Sigmoid colon (tissue), 6 donors: ENCODE measurements at regions not wholly inside any gene's neighbourhood (a gene's known extent, or its start where the extent isn't known, plus 50 kb on each side); places are given as distances from the start of the nearest gene placed in this dataset.

Experiments
- DNase-seq: peaks from one replicate; pipeline ENCODE4 v3.0.0-alpha.2; 2019
- H3K27ac ChIP-seq, 4 donors: fragments of 200-600 bp; sonication (generic); one replicate each; pipeline ENCODE4 v1.5.1; 2016 to 2019; ENCODE audit warnings: mild to moderate bottlenecking in 1 of 4
- H3K27me3 ChIP-seq, 3 donors: fragments of 200-600 bp; sonication (generic); one replicate each; pipeline ENCODE4 v1.5.1; 2019; ENCODE audit warnings: mild to moderate bottlenecking in 1 of 3
- H3K36me3 ChIP-seq, 4 donors: fragments of 200-600 bp; sonication (generic); one replicate each; pipeline ENCODE4 v1.5.1; 2016 to 2019
- H3K4me1 ChIP-seq, 4 donors: fragments of 200-600 bp; sonication (generic); one replicate each; pipeline ENCODE4 v1.5.1; 2017 to 2019
- H3K4me3 ChIP-seq, 4 donors: fragments of 200-600 bp; sonication (generic); one replicate each; pipeline ENCODE4 v1.5.1; 2017 to 2019; ENCODE audit warnings: mild to moderate bottlenecking in 2 of 4, moderate library complexity in 1 of 4
- H3K9me3 ChIP-seq, 4 donors: fragments of 200-600 bp in 3 of 4; sonication (generic) in 3 of 4; one replicate each; pipeline versions ENCODE4 v1.5.1 to v1.6.1; 2013 to 2019
- EP300 ChIP-seq, 4 donors: sonication (generic); formaldehyde crosslinking; IDR thresholded peaks; one replicate each; pipeline ENCODE4 v1.6.1; 2017; ENCODE audit warnings: antibody characterized with exemption in 4 of 4
- POLR2A ChIP-seq, 2 donors: fragments of 450-650 bp; IDR thresholded peaks; one replicate each; pipeline ENCODE4 v1.6.1; 2016; ENCODE audit warnings: antibody characterized with exemption in 2 of 2, mild to moderate bottlenecking in 2 of 2, moderate library complexity in 2 of 2
- POLR2AphosphoS5 ChIP-seq, 4 donors: sonication (generic); formaldehyde crosslinking; IDR thresholded peaks; one replicate each; pipeline ENCODE4 v1.6.1; 2017; ENCODE audit warnings: antibody characterized with exemption in 4 of 4
- WGBS, 2 donors: extraction: QIAGEN DNeasy Blood & Tissue Kit; methylation state at CpG; one replicate each; pipeline ENCODE4 v1.1.7; 2013; 5-methylcytosine and 5-hydroxymethylcytosine counted together
- intact Hi-C: fragments of 100-400 bp; cut with DNase I; formaldehyde crosslinking; loops from one replicate; pipeline ENCODE4 v1.15.1; 2023
- TF ChIP-seq, protein P1 (sequence below), 4 experiments: fragments of 450-650 bp in 3 of 4; fragments of 200-600 bp in 1 of 4; IDR thresholded peaks; one replicate each; pipeline ENCODE4 v1.5.1; 2016 to 2019; ENCODE audit warnings: antibody characterized with exemption in 4 of 4, mild to moderate bottlenecking in 3 of 4, moderate library complexity in 2 of 4
- donor health status: healthy with polysubstance abuse.
- donor health status: healthy.

DNA sequence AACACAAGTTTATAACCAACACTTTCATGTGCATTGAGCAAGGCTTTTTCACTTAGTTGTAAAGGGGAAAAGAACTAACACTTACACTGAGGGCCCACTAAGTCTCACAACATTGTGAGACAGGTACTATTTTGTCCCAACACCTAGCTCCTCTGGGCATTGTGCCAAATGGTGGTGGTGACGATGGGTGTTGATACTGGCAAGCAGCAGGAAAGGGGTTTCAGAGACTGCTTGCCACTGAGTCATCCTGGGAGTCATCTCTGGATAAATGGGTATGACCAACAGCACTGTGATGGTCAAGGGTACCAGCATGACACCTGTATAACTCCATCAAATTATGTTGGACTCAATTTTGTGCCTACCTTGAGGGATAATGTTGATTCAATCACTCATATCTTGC lies 138.8 kb upstream of the ITGA6 start:
- DNase-seq = no peak
- WGBS, 2 donors = 10 to 20% methylated on average over 1 of the region's 1 CpG
- no peaks in the 10 kb centered on the region for H3K9me3 ChIP-seq
- intact Hi-C loops = no loop called here
- H3K27ac ChIP-seq = no peak overlapping the region
- TF ChIP-seq POLR2A (IDR thresholded peaks at IDR 0.05) (no peak), EP300 (IDR thresholded peaks at IDR 0.05) (no peak), POLR2AphosphoS5 (IDR thresholded peaks at IDR 0.05) (no peak)
- TF ChIP-seq, protein P1, sequence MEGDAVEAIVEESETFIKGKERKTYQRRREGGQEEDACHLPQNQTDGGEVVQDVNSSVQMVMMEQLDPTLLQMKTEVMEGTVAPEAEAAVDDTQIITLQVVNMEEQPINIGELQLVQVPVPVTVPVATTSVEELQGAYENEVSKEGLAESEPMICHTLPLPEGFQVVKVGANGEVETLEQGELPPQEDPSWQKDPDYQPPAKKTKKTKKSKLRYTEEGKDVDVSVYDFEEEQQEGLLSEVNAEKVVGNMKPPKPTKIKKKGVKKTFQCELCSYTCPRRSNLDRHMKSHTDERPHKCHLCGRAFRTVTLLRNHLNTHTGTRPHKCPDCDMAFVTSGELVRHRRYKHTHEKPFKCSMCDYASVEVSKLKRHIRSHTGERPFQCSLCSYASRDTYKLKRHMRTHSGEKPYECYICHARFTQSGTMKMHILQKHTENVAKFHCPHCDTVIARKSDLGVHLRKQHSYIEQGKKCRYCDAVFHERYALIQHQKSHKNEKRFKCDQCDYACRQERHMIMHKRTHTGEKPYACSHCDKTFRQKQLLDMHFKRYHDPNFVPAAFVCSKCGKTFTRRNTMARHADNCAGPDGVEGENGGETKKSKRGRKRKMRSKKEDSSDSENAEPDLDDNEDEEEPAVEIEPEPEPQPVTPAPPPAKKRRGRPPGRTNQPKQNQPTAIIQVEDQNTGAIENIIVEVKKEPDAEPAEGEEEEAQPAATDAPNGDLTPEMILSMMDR (IDR thresholded peaks at IDR 0.05) = no peak
- peaks cover 0 to 19% (median 7%) of the 10 kb centered on the region in 4 donors for H3K4me1 ChIP-seq
- H3K27me3 ChIP-seq = no peaks in the 10 kb centered on the region
- H3K36me3 ChIP-seq = no peaks in the 10 kb centered on the region
- H3K4me3 ChIP-seq = no peak overlapping the region

- no peaks in the 10 kb centered on the region for H3K4me1 ChIP-seq
- no peak overlapping the region for H3K27ac ChIP-seq
- no peak for DNase-seq
- no peak overlapping the region for H3K4me3 ChIP-seq
- WGBS, 2 donors = 18 to 46% methylated on average over 6 of the region's 6 CpGs
- TF ChIP-seq, protein P1 (IDR thresholded peaks at IDR 0.05) = no peak
- TF ChIP-seq POLR2A (IDR thresholded peaks at IDR 0.05) (no peak), POLR2AphosphoS5 (IDR thresholded peaks at IDR 0.05) (no peak), EP300 (IDR thresholded peaks at IDR 0.05) (no peak)
- H3K27me3 ChIP-seq = peaks cover 0 to 6% (median 0%) of the 10 kb centered on the region in 3 donors
- intact Hi-C loops = no loop called here
- no peaks in the 10 kb centered on the region for H3K9me3 ChIP-seq
- H3K36me3 ChIP-seq = no peaks in the 10 kb centered on the region
These were observed 133.4 kb upstream of the ITGA6 start for GRCh38 chr2:172293952-172294351.

DNA sequence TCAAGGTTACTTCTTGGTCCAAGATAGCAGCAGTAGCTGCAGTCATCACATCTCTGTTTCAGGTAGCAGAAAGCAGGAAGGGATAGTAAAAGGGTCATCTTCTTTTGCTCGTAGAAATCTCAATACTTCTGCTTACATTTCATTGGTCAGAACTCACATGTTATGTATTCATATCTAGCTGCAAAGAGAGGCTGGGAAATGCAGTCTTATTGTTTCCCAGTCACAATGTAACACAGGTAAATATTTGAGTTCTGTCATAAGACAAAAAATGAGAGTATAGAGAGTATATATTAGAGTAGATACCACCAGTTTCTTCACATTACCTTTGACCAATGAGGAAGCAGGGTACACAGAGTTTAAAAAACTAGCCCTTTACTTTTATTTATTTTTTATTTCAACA lies 132.4 kb upstream of the ITGA6 start:
- Histone ChIP-seq H3K4me1 (no peaks in the 10 kb centered on the region), H3K27ac (no peak overlapping the region), H3K27me3 (peaks cover 0 to 6% (median 0%) of the 10 kb centered on the region in 3 donors), H3K4me3 (no peak overlapping the region), H3K36me3 (no peaks in the 10 kb centered on the region), H3K9me3 (no peaks in the 10 kb centered on the region)
- WGBS, 2 donors = 63 to 90% methylated on average over 1 of the region's 1 CpG
- intact Hi-C loops = no loop called here
- no peak for DNase-seq
- TF ChIP-seq, protein P1 (IDR thresholded peaks at IDR 0.05) = no peak
- TF ChIP-seq POLR2A (IDR thresholded peaks at IDR 0.05) = no peak
- no peak for TF ChIP-seq POLR2AphosphoS5 (IDR thresholded peaks at IDR 0.05)
- no peak for TF ChIP-seq EP300 (IDR thresholded peaks at IDR 0.05)

DNA sequence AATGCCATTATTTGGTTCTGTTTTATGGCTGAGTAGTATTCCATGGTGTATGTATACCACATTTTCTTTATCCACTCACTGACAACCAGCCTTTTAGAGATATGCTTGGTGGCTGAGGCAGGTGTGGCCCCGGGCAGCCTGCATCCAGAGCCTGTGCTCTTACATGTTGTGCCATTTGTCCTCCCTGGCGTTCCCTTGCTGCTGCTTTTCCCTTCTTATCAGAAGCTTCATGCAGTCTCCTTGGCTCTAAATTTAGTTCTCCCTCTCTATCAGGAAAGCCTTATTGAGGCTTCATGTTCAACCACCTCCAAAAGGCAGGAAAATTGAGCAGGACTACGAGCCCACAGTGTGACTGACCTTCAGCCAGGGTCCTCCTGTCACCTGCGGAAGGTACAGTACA lies 131.7 kb upstream of the ITGA6 start:
- peaks cover 0 to 2% (median 0%) of the 10 kb centered on the region in 4 donors for H3K9me3 ChIP-seq
- intact Hi-C loops = no loop called here
- DNase-seq = no peak
- H3K4me3 ChIP-seq = no peak overlapping the region
- 90 to 93% methylated on average over 4 of the region's 4 CpGs for whole genome bisulfite sequencing, 2 donors
- H3K36me3 ChIP-seq = no peaks in the 10 kb centered on the region
- H3K27me3 ChIP-seq = peaks cover 0 to 6% (median 0%) of the 10 kb centered on the region in 3 donors
- no peaks in the 10 kb centered on the region for H3K4me1 ChIP-seq
- TF ChIP-seq, protein P1 (IDR thresholded peaks at IDR 0.05) = no peak
- TF ChIP-seq POLR2A (IDR thresholded peaks at IDR 0.05) (no peak), POLR2AphosphoS5 (IDR thresholded peaks at IDR 0.05) (no peak), EP300 (IDR thresholded peaks at IDR 0.05) (no peak)
- no peak overlapping the region for H3K27ac ChIP-seq
